Middle frontal gyrus (tissue), 1 donor: ENCODE measurements at regions not wholly inside any gene's neighbourhood (a gene's known extent, or its start where the extent isn't known, plus 50 kb on each side); places are given as distances from the start of the nearest gene placed in this dataset.

Experiments
- DNase-seq: peaks from one replicate; pipeline ENCODE4 v3.0.0-alpha.2; 2015; ENCODE audit warnings: low spot score; ENCODE audit errors: extremely low spot score

- no peak for DNase-seq
Observed at GRCh38 chr10:2279711-2280110, 542.4 kb upstream of the ADARB2 start.

- no peak for DNase-seq
Observed at GRCh38 chr10:2278363-2278762, 541.0 kb upstream of the ADARB2 start.

GRCh38 chr10:2263561-2263960 lies 526.2 kb upstream of the ADARB2 start:
- no peak for DNase-seq

- DNase-seq = no peak
Observed at GRCh38 chr10:2262878-2263277, 525.6 kb upstream of the ADARB2 start.

- no peak for DNase-seq
Observed at GRCh38 chr10:2262333-2262732, 525.0 kb upstream of the ADARB2 start.

- no peak for DNase-seq
Observed at GRCh38 chr10:2256241-2256640, 518.9 kb upstream of the ADARB2 start.

- DNase-seq = no peak
Observed at GRCh38 chr10:2252096-2252495, 514.8 kb upstream of the ADARB2 start.

- no peak for DNase-seq
Observed at GRCh38 chr10:2251631-2252030, 514.3 kb upstream of the ADARB2 start.

- no peak for DNase-seq
Observed at GRCh38 chr10:2246747-2247146, 509.4 kb upstream of the ADARB2 start.

- DNase-seq = no peak
Observed at GRCh38 chr10:2245580-2245979, 508.3 kb upstream of the ADARB2 start.

- no peak for DNase-seq
Observed at GRCh38 chr10:2244471-2244870, 507.1 kb upstream of the ADARB2 start.

- no peak for DNase-seq
Observed at GRCh38 chr10:2236876-2237275, 499.6 kb upstream of the ADARB2 start.

- DNase-seq = no peak
Observed at GRCh38 chr10:2232479-2232878, 495.2 kb upstream of the ADARB2 start.

- no peak for DNase-seq
Observed at GRCh38 chr10:2230478-2230877, 493.2 kb upstream of the ADARB2 start.

- no peak for DNase-seq
Observed at GRCh38 chr10:2228320-2228901, 491.1 kb upstream of the ADARB2 start.

- no peak for DNase-seq
Observed at GRCh38 chr10:2225609-2226008, 488.3 kb upstream of the ADARB2 start.

- no peak for DNase-seq
Observed at GRCh38 chr10:2223548-2224320, 486.4 kb upstream of the ADARB2 start.

- DNase-seq = no peak
Observed at GRCh38 chr10:2222631-2223030, 485.3 kb upstream of the ADARB2 start.

- no peak for DNase-seq
Observed at GRCh38 chr10:2214805-2215204, 477.5 kb upstream of the ADARB2 start.

- DNase-seq = no peak
Observed at GRCh38 chr10:2214092-2214491, 476.8 kb upstream of the ADARB2 start.

- DNase-seq = no peak
Observed at GRCh38 chr10:2212244-2212834, 475.0 kb upstream of the ADARB2 start.

- DNase-seq = no peak
Observed at GRCh38 chr10:2210088-2210487, 472.8 kb upstream of the ADARB2 start.

- DNase-seq = no peak
Observed at GRCh38 chr10:2208106-2208505, 470.8 kb upstream of the ADARB2 start.
